ENCODE measurements at regions not wholly inside any gene's neighbourhood (a gene's known extent, or its start where the extent isn't known, plus 50 kb on each side); places are given as distances from the start of the nearest gene placed in this dataset.

DNA sequence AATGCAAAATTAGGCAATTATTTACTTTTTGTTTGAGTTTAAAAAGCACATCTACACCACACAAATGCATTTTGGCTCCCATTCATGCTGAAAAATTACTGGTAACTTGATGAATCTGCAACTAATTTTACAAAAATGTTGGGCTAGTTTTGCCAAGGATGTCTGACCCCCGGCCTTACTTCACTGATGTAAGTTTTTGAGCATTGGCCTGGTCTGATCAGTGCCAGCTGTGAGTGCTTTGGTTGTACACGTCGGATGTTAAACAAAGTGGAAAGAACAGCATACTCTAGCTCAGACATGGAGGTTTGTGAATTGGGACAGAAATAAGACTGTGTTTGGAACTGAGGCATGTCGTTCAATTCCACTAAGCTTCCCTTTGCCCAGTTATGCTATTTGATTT, 1044.2 kb downstream of the TLE4 start:
- BruUV-seq (replicated peaks): no TSS peak

More for the DNA sequence above, 1044.2 kb downstream of the TLE4 start:
- FAIRE-seq: no peak
- ChIA-PET RAD21 (ENCODE audit: unreplicated experiment) (no interaction called here), SMC1A (ENCODE audit: uncharacterized antibody, unreplicated experiment) (interaction anchor here (0.5 to 1.3 kb wide), 2 partner anchors 12 to 269 kb away, joined by 3 read pairs; no protein-coding TSS in a partner anchor), POLR2A (interaction anchor here (0.6 kb wide), 1 partner anchor 269 kb away, joined by 4 read pairs; no protein-coding TSS in a partner anchor), CTCF (no interaction called here)
- Histone ChIP-seq H3K4me2 (ENCODE audit: control insufficient read depth, insufficient read depth) (no peak overlapping the region), H3K4me1 (ENCODE audit: control insufficient read depth, insufficient read depth, low read length) (no peaks in the 10 kb centered on the region), H3K9me3 (replicated peaks; ENCODE audit: control insufficient read depth, insufficient read depth, low read length) (no peaks in the 10 kb centered on the region), H4K20me1 (ENCODE audit: control insufficient read depth, insufficient read depth) (no peaks in the 10 kb centered on the region), H3K27me3 (replicated peaks in 1 of 2; ENCODE audit: control insufficient read depth in 2 of 2, insufficient read depth in 2 of 2, low read length in 1 of 2) (no peaks in the 10 kb centered on the region), H3K36me3 (ENCODE audit: control insufficient read depth in 2 of 2, insufficient read depth in 2 of 2, low read length in 1 of 2) (no peaks in the 10 kb centered on the region), H3K27ac (ENCODE audit: control insufficient read depth, insufficient read depth) (no peak overlapping the region), H3K79me2 (ENCODE audit: control insufficient read depth, insufficient read depth, low read length) (no peaks in the 10 kb centered on the region), H2AFZ (ENCODE audit: control insufficient read depth, low read depth, low read length) (no peak overlapping the region), H3K9ac (ENCODE audit: control insufficient read depth, insufficient read depth, low read length) (no peak overlapping the region), H3K4me3 (no peak overlapping the region; the same call in 1 of the 2 replicates)
- intact Hi-C loops (cut with micrococcal nuclease; ENCODE audit: unreplicated experiment): no loop called here
- no peak for DNase-seq (ENCODE audit: low read depth, low spot score)
- ATAC-seq: no peak
- no peak for TF ChIP-seq ZBED1 (IDR thresholded peaks at IDR 0.05; ENCODE audit: borderline replicate concordance)
- TF ChIP-seq, protein P1, sequence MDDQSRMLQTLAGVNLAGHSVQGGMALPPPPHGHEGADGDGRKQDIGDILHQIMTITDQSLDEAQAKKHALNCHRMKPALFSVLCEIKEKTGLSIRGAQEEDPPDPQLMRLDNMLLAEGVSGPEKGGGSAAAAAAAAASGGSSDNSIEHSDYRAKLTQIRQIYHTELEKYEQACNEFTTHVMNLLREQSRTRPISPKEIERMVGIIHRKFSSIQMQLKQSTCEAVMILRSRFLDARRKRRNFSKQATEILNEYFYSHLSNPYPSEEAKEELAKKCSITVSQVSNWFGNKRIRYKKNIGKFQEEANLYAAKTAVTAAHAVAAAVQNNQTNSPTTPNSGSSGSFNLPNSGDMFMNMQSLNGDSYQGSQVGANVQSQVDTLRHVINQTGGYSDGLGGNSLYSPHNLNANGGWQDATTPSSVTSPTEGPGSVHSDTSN (IDR thresholded peaks at IDR 0.05; ENCODE audit: insufficient replicate concordance, low read depth, low read length): no peak
- TF ChIP-seq NR2C2 (IDR thresholded peaks at IDR 0.05; ENCODE audit: borderline replicate concordance, control insufficient read depth, insufficient read length, low read depth): no peak
- TF ChIP-seq, protein P2, sequence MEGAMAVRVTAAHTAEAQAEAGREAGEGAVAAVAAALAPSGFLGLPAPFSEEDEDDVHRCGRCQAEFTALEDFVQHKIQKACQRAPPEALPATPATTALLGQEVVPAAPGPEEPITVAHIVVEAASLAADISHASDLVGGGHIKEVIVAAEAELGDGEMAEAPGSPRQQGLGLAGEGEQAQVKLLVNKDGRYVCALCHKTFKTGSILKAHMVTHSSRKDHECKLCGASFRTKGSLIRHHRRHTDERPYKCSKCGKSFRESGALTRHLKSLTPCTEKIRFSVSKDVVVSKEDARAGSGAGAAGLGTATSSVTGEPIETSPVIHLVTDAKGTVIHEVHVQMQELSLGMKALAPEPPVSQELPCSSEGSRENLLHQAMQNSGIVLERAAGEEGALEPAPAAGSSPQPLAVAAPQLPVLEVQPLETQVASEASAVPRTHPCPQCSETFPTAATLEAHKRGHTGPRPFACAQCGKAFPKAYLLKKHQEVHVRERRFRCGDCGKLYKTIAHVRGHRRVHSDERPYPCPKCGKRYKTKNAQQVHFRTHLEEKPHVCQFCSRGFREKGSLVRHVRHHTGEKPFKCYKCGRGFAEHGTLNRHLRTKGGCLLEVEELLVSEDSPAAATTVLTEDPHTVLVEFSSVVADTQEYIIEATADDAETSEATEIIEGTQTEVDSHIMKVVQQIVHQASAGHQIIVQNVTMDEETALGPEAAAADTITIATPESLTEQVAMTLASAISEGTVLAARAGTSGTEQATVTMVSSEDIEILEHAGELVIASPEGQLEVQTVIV (IDR thresholded peaks at IDR 0.05; ENCODE audit: borderline replicate concordance, partially characterized antibody): no peak
- no peak for TF ChIP-seq RUNX3 (IDR thresholded peaks at IDR 0.05; ENCODE audit: low read length)
- TF ChIP-seq, protein P3, sequence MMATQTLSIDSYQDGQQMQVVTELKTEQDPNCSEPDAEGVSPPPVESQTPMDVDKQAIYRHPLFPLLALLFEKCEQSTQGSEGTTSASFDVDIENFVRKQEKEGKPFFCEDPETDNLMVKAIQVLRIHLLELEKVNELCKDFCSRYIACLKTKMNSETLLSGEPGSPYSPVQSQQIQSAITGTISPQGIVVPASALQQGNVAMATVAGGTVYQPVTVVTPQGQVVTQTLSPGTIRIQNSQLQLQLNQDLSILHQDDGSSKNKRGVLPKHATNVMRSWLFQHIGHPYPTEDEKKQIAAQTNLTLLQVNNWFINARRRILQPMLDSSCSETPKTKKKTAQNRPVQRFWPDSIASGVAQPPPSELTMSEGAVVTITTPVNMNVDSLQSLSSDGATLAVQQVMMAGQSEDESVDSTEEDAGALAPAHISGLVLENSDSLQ (IDR thresholded peaks at IDR 0.05): no peak
- TF ChIP-seq ZNF274 (IDR thresholded peaks at IDR 0.05; ENCODE audit: insufficient read depth, insufficient read length): no peak
- no peak for TF ChIP-seq ESRRA (IDR thresholded peaks at IDR 0.05; ENCODE audit: low read length)
- 7% methylated on average over 4 of the region's 4 CpGs for WGBS (ENCODE audit: insufficient coverage, insufficient replicate concordance, low lambda C conversion rate, missing lambda C conversion rate)
- in situ Hi-C loops (cut with MboI): no loop called here

Measured in GM12878 (cell line).